NB4 (cell line): ENCODE measurements at regions not wholly inside any gene's neighbourhood (a gene's known extent, or its start where the extent isn't known, plus 50 kb on each side); places are given as distances from the start of the nearest gene placed in this dataset.
"Not testable (repeated sequence)": the region's sequence is repeated elsewhere in the genome, so short reads cannot be mapped to it uniquely, and the experiment has no call there.

ENCODE experiments used
- DNase-seq: peaks from one replicate; pipeline ENCODE4 v3.0.0; 2010; ENCODE audit warnings: low read depth
- H3K4me3 ChIP-seq: one replicate; pipeline ENCODE4 v1.5.1; 2011; ENCODE audit warnings: mild to moderate bottlenecking, low read depth, low read length, moderate library complexity
- MYC ChIP-seq: IDR thresholded peaks from 2 replicates; pipeline ENCODE4 v1.6.1; 2011; ENCODE audit warnings: low read depth, low read length
- POLR2A ChIP-seq: IDR thresholded peaks from 2 replicates; pipeline ENCODE4 v1.6.1; 2011; ENCODE audit warnings: mild to moderate bottlenecking; ENCODE audit not compliant: insufficient read length; ENCODE audit errors: extremely low read depth
- TF ChIP-seq, protein P1 (sequence below): IDR thresholded peaks from 2 replicates; pipeline ENCODE4 v1.6.1; 2011; ENCODE audit warnings: low read depth, low read length
- TF ChIP-seq, protein P2 (sequence below): IDR thresholded peaks from one replicate; pipeline ENCODE4 v1.5.1; 2012; ENCODE audit warnings: low read depth, low read length

DNA sequence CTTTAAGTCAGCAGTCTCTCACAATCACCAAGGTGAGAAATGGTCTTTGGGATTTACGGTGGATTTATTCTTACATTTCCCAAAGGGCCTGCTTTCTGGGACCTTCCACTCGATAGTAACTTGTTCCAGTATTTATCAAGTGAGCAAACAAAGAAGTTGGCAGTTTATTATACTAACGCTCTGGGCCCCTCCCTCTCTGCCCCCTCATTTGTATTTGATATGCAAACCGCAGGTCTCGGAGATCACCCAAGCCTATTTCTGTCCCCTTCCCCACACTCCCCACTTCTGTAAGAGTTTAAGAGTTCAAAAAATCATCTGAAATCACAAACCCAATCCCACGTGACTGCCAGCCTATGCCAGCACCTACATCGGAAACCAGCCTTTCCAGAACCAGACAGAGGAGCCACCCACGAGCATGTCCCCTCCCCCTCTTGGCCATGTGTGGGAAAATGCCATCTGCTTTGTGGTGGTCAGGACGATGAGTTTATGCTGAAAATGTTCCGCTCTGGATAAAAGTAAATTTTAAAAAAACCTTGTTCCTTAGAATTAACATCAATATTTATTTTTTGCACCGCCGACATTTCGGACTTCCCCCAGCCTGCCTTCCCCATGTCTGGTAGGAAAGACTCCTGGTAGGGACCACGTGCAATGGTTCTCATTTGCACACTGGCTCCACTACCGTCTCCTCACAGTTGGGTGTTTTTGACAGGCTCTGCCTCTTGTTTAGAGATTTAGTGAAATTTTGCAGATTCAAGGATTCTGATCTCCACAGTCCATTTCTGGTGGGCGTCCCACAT is 281.0 kb downstream of the TFAP2C start:
- H3K4me3 ChIP-seq: no peak overlapping the region
- no peak for DNase-seq
- TF ChIP-seq POLR2A (no peak), MYC (no peak)
- TF ChIP-seq, protein P1, sequence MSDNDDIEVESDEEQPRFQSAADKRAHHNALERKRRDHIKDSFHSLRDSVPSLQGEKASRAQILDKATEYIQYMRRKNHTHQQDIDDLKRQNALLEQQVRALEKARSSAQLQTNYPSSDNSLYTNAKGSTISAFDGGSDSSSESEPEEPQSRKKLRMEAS: no peak
- TF ChIP-seq, protein P2, sequence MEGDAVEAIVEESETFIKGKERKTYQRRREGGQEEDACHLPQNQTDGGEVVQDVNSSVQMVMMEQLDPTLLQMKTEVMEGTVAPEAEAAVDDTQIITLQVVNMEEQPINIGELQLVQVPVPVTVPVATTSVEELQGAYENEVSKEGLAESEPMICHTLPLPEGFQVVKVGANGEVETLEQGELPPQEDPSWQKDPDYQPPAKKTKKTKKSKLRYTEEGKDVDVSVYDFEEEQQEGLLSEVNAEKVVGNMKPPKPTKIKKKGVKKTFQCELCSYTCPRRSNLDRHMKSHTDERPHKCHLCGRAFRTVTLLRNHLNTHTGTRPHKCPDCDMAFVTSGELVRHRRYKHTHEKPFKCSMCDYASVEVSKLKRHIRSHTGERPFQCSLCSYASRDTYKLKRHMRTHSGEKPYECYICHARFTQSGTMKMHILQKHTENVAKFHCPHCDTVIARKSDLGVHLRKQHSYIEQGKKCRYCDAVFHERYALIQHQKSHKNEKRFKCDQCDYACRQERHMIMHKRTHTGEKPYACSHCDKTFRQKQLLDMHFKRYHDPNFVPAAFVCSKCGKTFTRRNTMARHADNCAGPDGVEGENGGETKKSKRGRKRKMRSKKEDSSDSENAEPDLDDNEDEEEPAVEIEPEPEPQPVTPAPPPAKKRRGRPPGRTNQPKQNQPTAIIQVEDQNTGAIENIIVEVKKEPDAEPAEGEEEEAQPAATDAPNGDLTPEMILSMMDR: no peak

- no peak for DNase-seq
- TF ChIP-seq, protein P2: no peak
- TF ChIP-seq, protein P1: no peak
- no peak for TF ChIP-seq MYC
- TF ChIP-seq POLR2A: no peak
- H3K4me3 ChIP-seq: no peak overlapping the region
These were observed 282.8 kb downstream of the TFAP2C start for GRCh38 chr20:56911946-56912345.

DNA sequence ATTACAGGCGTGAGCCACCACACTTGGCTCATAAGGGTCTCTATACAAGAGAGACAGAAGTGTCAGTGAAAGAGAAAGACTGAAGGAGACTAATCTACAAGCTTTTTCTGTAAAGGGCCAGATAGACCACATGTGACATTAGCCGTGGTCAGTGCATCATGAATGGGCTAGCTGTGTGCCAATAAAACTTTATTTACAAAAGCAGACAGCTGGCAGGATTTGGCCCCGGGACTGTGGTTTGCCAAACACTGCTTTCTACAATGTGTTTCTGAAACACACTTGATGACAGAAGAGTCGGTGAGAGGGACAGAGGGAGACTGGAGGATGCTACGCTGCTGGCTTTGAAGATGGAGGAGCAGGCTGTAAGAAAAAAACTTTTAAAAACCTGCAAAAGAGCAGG is 285.4 kb downstream of the TFAP2C start:
- no peak overlapping the region for H3K4me3 ChIP-seq
- no peak for DNase-seq
- TF ChIP-seq, protein P2: no peak
- TF ChIP-seq, protein P1: no peak
- TF ChIP-seq MYC: no peak
- TF ChIP-seq POLR2A: no peak

GRCh38 chr20:56916345-56916622 is 287.2 kb downstream of the TFAP2C start:
- no peak overlapping the region for H3K4me3 ChIP-seq
- TF ChIP-seq, protein P1: no peak
- TF ChIP-seq, protein P2: no peak
- TF ChIP-seq POLR2A (no peak), MYC (no peak)
- DNase-seq: no peak

- DNase-seq, H3K4me3 ChIP-seq: not testable (repeated sequence)
These were observed 290.9 kb downstream of the TFAP2C start for GRCh38 chr20:56920041-56920440.

DNA sequence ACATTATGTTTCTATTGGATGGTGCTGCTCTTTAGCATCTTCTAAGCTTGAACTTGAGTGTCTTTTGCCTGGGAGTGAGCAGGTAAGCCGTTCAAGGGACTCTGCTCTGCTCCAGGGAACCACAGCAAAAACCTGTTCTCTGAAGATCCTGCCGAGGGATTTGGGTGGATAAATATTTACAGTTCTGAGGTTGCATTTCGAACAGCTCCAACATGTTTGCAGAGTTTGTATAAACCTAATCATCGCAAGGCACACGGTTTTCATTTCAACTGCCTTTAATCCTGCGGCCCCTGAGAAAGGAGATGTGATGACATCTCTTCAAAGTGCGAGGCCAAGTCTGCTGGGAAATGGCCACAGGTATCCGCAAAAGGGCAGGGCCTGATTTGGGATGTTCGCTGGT is 293.4 kb downstream of the TFAP2C start:
- TF ChIP-seq, protein P2: no peak
- no peak for TF ChIP-seq POLR2A
- no peak for DNase-seq
- no peak overlapping the region for H3K4me3 ChIP-seq
